GM12878 (cell line): ENCODE measurements at regions not wholly inside any gene's neighbourhood (a gene's known extent, or its start where the extent isn't known, plus 50 kb on each side); places are given as distances from the start of the nearest gene placed in this dataset.
"Not testable (repeated sequence)": the region's sequence is repeated elsewhere in the genome, so short reads cannot be mapped to it uniquely, and the experiment has no call there.

Experiments
- ATAC-seq: fragments of 200-7000 bp; cut with Tn5 transposase; 3 replicates; pipeline ENCODE4 v1.9.1; 2020; ENCODE audit warnings: mild to moderate bottlenecking, moderate library complexity
- BruUV-seq: library from RNA; stranded (reverse); fragments of 400-500 nt; replicated peaks from 2 replicates; lab custom pipeline; 2021; lab: Mats Ljungman, UMichigan
- CTCF ChIA-PET: fragments of 300-600 bp; sonication (Branson Sonifier 250); formaldehyde crosslinking; extraction: SDS; loops from one replicate; lab custom pipeline; 2021; ENCODE audit warnings: inconsistent platforms; lab: Yijun Ruan, JAX
- POLR2A ChIA-PET: fragments of 350-600 bp; formaldehyde crosslinking; extraction: SDS; loops from one replicate; lab custom pipeline; 2021; ENCODE audit warnings: inconsistent platforms; lab: Charles Lee
- RAD21 ChIA-PET: fragments of 300-600 bp; sonication (Branson Sonifier 250); formaldehyde crosslinking; loops from one replicate; lab custom pipeline; 2023; ENCODE audit warnings: antibody characterized with exemption; ENCODE audit not compliant: unreplicated experiment; lab: Charles Lee
- SMC1A ChIA-PET: fragments of 300-600 bp; sonication (Branson Sonifier 250); formaldehyde crosslinking; loops from one replicate; lab custom pipeline; 2023; ENCODE audit not compliant: unreplicated experiment, uncharacterized antibody; lab: Charles Lee
- DNase-seq: peaks from one replicate; pipeline ENCODE4 v3.0.0-alpha.2; 2011; ENCODE audit warnings: low read depth, low spot score
- FAIRE-seq: peaks from 3 replicates; lab custom pipeline; 2011; peaks lifted over from hg19 to GRCh38; lab: Jason Lieb, UNC
- H2AFZ ChIP-seq: 2 replicates; pipeline ENCODE4 v1.6.0; 2011; ENCODE audit warnings: low read depth, low read length, control low read depth; ENCODE audit not compliant: control insufficient read depth
- H3K27ac ChIP-seq: 2 replicates; pipeline ENCODE4 v1.5.1; 2011; ENCODE audit warnings: control low read depth; ENCODE audit not compliant: control insufficient read depth, insufficient read depth
- H3K27me3 ChIP-seq, 2 experiments: replicated peaks in 1 of 2; 2 replicates each; pipeline versions ENCODE4 v1.6.0 to v1.6.1; 2011; ENCODE audit warnings: low read length in 1 of 2; ENCODE audit not compliant: control insufficient read depth in 2 of 2, insufficient read depth in 2 of 2
- H3K36me3 ChIP-seq, 2 experiments: 2 replicates each; pipeline ENCODE4 v1.5.1; 2011; ENCODE audit warnings: low read length in 1 of 2; ENCODE audit not compliant: control insufficient read depth in 2 of 2, insufficient read depth in 2 of 2
- H3K4me1 ChIP-seq: 2 replicates; pipeline ENCODE4 v1.6.1; 2011; ENCODE audit warnings: mild to moderate bottlenecking, low read length, moderate library complexity, mixed read lengths; ENCODE audit not compliant: control insufficient read depth, insufficient read depth
- H3K4me2 ChIP-seq: 2 replicates; pipeline ENCODE4 v1.6.0; 2011; ENCODE audit warnings: control low read depth; ENCODE audit not compliant: control insufficient read depth, insufficient read depth
- H3K4me3 ChIP-seq: fragments of 200-600 bp; sonication (generic); 2 replicates; pipeline ENCODE4 v1.5.1; 2016
- H3K79me2 ChIP-seq: 2 replicates; pipeline ENCODE4 v1.6.0; 2011; ENCODE audit warnings: low read length; ENCODE audit not compliant: control insufficient read depth, insufficient read depth
- H3K9ac ChIP-seq: 2 replicates; pipeline ENCODE4 v1.8.0; 2011; ENCODE audit warnings: low read length, control low read depth, mixed read lengths; ENCODE audit not compliant: control insufficient read depth, insufficient read depth
- H3K9me3 ChIP-seq: replicated peaks from 3 replicates; pipeline ENCODE4 v1.5.1; 2011; ENCODE audit warnings: mild to moderate bottlenecking, low read length; ENCODE audit not compliant: control insufficient read depth, insufficient read depth
- H4K20me1 ChIP-seq: 2 replicates; pipeline ENCODE4 v1.6.0; 2011; ENCODE audit not compliant: control insufficient read depth, insufficient read depth
- ATF3 ChIP-seq: IDR thresholded peaks from 2 replicates; pipeline ENCODE4 v1.6.1; 2011; ENCODE audit warnings: low read depth, mild to moderate bottlenecking, low read length, moderate library complexity, borderline replicate concordance; ENCODE audit errors: extremely low read depth
- BCLAF1 ChIP-seq: fragments of 450-650 bp; IDR thresholded peaks from 2 replicates; pipeline ENCODE4 v1.6.1; 2017; ENCODE audit warnings: antibody characterized with exemption, mild to moderate bottlenecking, moderate library complexity
- CREB1 ChIP-seq: IDR thresholded peaks from 2 replicates; pipeline ENCODE4 v1.6.1; 2012; ENCODE audit warnings: low read depth, mild to moderate bottlenecking, inconsistent platforms
- MYC ChIP-seq: IDR thresholded peaks from 2 replicates; pipeline ENCODE4 v1.6.1; 2011; ENCODE audit warnings: mild to moderate bottlenecking, low read length, moderate library complexity, inconsistent platforms; ENCODE audit not compliant: insufficient read depth, insufficient replicate concordance, insufficient read length, severe bottlenecking
- PBX3 ChIP-seq: IDR thresholded peaks from 2 replicates; pipeline ENCODE4 v1.6.1; 2011; ENCODE audit warnings: mild to moderate bottlenecking, low read depth, low read length, moderate library complexity; ENCODE audit not compliant: insufficient replicate concordance
- POLR2AphosphoS5 ChIP-seq: IDR thresholded peaks from 2 replicates; pipeline ENCODE4 v1.6.1; 2011; ENCODE audit warnings: mild to moderate bottlenecking, low read length, inconsistent platforms
- ZNF687 ChIP-seq: fragments of 450-650 bp; IDR thresholded peaks from 2 replicates; pipeline ENCODE4 v1.6.1; 2017; ENCODE audit warnings: mild to moderate bottlenecking, moderate library complexity
- WGBS: methylation state at CpG from one replicate; pipeline ENCODE4 v1.1.6; 2016; ENCODE audit warnings: low lambda C conversion rate; ENCODE audit not compliant: insufficient replicate concordance, insufficient coverage; ENCODE audit errors: missing lambda C conversion rate; 5-methylcytosine and 5-hydroxymethylcytosine counted together
- in situ Hi-C: fragments of 300-500 bp; cut with MboI; formaldehyde crosslinking; loops from 9 replicates; pipeline ENCODE4 v1.14.3; 2018; ENCODE audit warnings: mixed read lengths
- intact Hi-C: fragments of 100-400 bp; cut with micrococcal nuclease; formaldehyde crosslinking; loops from one replicate; pipeline ENCODE4 v1.14.2; 2022; ENCODE audit not compliant: unreplicated experiment

GRCh38 chr11:57057561-57057960 is 68.8 kb downstream of the OR5AK2 start:
- ChIA-PET CTCF (no interaction called here), RAD21 (no interaction called here), SMC1A (no interaction called here), POLR2A (no interaction called here)
- intact Hi-C loops, result no loop called here
- Histone ChIP-seq H3K9ac (no peak overlapping the region), H3K27ac (no peak overlapping the region), H3K79me2 (no peaks in the 10 kb centered on the region), H3K4me2 (no peak overlapping the region), H3K4me1 (no peaks in the 10 kb centered on the region), H2AFZ (no peak overlapping the region), H3K4me3 (no peak overlapping the region), H3K36me3 (no peaks in the 10 kb centered on the region), H3K9me3 (no peaks in the 10 kb centered on the region), H4K20me1 (no peaks in the 10 kb centered on the region), H3K27me3 (no peaks in the 10 kb centered on the region)
- no TSS peak for BruUV-seq
- no peak for DNase-seq
- no peak for TF ChIP-seq CREB1
- TF ChIP-seq POLR2AphosphoS5, result no peak
- TF ChIP-seq ATF3, result no peak
- TF ChIP-seq MYC, result no peak
- TF ChIP-seq ZNF687, result no peak
- no peak for TF ChIP-seq PBX3
- TF ChIP-seq BCLAF1, result no peak
- no peak for ATAC-seq
- FAIRE-seq, result no peak
- in situ Hi-C loops, result no loop called here

- H3K4me1 ChIP-seq, H3K9ac ChIP-seq, H3K4me3 ChIP-seq, H3K36me3 ChIP-seq, H3K4me2 ChIP-seq, CTCF ChIA-PET, intact Hi-C loops, DNase-seq, BruUV-seq, H2AFZ ChIP-seq, H4K20me1 ChIP-seq, H3K9me3 ChIP-seq, SMC1A ChIA-PET, FAIRE-seq, RAD21 ChIA-PET, POLR2A ChIA-PET, H3K27ac ChIP-seq, ATAC-seq, H3K27me3 ChIP-seq, H3K79me2 ChIP-seq, in situ Hi-C loops: not testable (repeated sequence)
- WGBS, result 29% methylated on average over 7 of the region's 7 CpGs
Observed at GRCh38 chr11:57062957-57063356, 74.2 kb downstream of the OR5AK2 start.
